ENCODE measurements at regions not wholly inside any gene's neighbourhood (a gene's known extent, or its start where the extent isn't known, plus 50 kb on each side); places are given as distances from the start of the nearest gene placed in this dataset.
"Not testable (repeated sequence)": the region's sequence is repeated elsewhere in the genome, so short reads cannot be mapped to it uniquely, and the experiment has no call there.

DNA sequence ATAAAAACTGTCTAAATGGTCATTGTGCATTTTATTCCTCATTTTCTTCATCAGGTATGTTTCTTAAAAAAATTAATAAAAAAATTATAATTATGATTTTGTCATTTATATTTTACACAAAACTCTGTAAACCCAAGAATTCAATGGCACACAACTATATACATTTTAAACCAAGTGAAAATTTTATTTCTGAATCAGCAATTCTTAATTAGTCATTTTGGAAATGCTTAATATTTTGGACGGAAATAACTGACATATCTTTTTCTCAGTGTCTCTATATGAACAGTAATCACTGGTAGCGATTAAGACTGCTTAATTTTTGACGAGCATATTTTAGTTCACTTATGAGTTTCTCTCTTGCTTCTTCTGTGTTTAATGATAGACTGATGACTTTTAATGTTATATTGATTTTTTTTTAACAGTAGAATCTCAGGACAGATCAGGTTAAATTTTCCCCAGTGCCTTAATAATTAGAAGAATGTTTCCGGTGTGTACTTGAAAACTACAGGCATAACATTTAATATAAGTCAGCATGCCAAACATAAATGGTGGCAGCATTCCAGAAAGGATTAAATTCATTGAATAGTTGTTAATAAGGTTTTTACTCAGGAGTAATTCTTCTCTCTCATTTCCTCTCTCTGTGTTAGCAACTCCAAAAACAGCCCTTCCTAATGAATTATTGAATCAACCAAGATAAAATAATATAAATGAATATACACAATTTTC is 644.7 kb upstream of the CDH6 start:
- in situ Hi-C loops (cut with MboI; ENCODE audit: low pct_unique_long_range_greater_than_20kb in 2 of 9, low sequenced_read_pairs in 9 of 9, unreplicated experiment in 9 of 9), result no loop called here
- ATAC-seq (replicated peaks in 6 of 8), result no peak
- H3K4me1 ChIP-seq (replicated peaks in 1 of 2), result no peaks in the 10 kb centered on the region
- H3K27ac ChIP-seq, result no peak overlapping the region
- WGBS, 10 experiments, result 13 to 100% (median 93%) methylated on average over 2 to 4 of the region's 4 CpGs
- no peak overlapping the region for H3K4me3 ChIP-seq

DNA sequence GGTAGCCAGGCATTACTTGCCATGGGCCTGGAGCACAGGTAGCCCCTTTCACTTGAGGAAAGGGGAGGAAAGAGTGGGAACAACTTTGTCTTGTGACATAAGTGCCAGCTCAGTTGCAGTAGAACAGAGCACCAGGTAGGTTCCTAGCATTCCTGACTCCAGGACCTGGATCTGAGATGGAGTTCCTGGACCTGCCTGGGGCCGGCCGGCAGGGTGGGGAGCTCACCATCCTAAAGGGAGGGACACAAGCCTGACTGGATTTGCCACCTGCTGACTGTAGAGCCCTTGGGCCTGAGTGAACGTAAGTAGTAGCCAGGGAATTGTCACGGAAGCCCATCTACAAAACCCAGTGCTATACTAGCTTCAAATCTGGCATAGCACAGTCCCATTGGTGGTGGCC is 653.3 kb upstream of the CDH6 start:
- H3K4me1 ChIP-seq (replicated peaks in 1 of 2), result no peaks in the 10 kb centered on the region
- no peak for ATAC-seq (replicated peaks in 6 of 8)
- H3K4me3 ChIP-seq, result no peak overlapping the region
- in situ Hi-C loops (cut with MboI; ENCODE audit: low pct_unique_long_range_greater_than_20kb in 2 of 9, low sequenced_read_pairs in 9 of 9, unreplicated experiment in 9 of 9), result no loop called here
- no peak overlapping the region for H3K27ac ChIP-seq
- WGBS, 10 experiments, result 67 to 100% (median 94%) methylated on average over 1 to 4 of the region's 4 CpGs; no CpG with 5 or more reads in 4 of the 10 experiments

DNA sequence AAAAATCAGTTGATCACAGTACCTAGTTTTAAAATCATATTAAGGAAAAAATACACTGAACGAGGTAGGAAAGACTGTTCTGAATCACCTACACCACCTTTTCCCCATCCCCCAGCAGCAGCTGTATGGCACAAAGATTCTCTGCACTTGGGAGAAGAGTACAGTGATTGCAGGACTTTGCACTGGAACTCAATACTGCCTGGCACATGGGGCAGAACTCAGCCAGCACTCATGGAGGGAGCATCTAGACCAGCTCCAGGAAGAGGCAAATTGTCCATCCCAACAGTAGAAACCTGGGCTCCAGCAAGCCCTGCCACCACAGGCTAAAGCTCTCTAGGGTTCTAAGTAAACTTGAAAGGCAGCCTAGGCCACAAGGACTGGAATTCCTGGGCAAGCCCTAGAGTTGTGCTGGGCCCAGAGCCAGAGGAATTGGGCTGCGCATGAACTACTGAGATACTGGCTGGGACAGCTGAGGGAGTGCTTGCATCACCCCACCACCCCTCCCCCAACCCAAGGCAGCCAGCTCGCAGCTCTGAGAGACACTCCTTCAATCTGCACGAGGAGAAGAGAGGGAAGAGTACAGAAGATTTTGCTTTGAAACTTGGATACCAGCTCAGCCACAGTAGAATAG is 654.4 kb upstream of the CDH6 start:
- in situ Hi-C loops (cut with MboI; ENCODE audit: low pct_unique_long_range_greater_than_20kb in 2 of 9, low sequenced_read_pairs in 9 of 9, unreplicated experiment in 9 of 9), result no loop called here
- Histone ChIP-seq H3K4me1 (replicated peaks in 1 of 2) (no peaks in the 10 kb centered on the region), H3K27ac (no peak overlapping the region), H3K4me3 (no peak overlapping the region)
- 0 to 83% (median 20%) methylated on average over 1 to 3 of the region's 4 CpGs; no CpG with 5 or more reads in 1 of the 10 experiments for WGBS, 10 experiments
- ATAC-seq (replicated peaks in 6 of 8), result peak in 3 of 8 experiments; percentile 22 to 35 (median 32)

DNA sequence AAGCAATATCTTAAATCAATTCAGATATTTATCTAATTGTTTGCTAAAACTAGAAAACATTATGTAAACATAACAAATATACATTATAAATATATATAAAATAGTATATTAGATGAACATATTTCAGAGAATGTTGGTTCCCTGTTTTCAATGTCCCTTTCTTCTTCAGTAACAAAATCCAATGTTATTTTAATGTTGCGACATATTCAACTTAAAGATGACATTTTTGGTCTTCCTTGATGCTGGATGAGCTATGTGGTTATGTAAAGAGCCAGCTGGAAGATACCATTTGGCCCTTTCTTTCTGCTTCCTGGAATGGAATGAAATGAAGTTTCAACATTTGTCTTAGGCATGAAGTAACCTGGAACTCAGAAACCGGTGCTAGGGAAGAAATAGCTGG is 668.1 kb upstream of the CDH6 start:
- in situ Hi-C loops (cut with MboI; ENCODE audit: low pct_unique_long_range_greater_than_20kb in 2 of 9, low sequenced_read_pairs in 9 of 9, unreplicated experiment in 9 of 9), result no loop called here
- 14 to 100% (median 80%) methylated on average over 1 to 2 of the region's 2 CpGs; no CpG with 5 or more reads in 1 of the 10 experiments for WGBS, 10 experiments
- Histone ChIP-seq H3K4me1 (replicated peaks in 1 of 2) (peaks cover 0 to 5% of the 10 kb centered on the region in 2 donors), H3K27ac (no peak overlapping the region), H3K4me3 (no peak overlapping the region)
- no peak for ATAC-seq (replicated peaks in 6 of 8)

DNA sequence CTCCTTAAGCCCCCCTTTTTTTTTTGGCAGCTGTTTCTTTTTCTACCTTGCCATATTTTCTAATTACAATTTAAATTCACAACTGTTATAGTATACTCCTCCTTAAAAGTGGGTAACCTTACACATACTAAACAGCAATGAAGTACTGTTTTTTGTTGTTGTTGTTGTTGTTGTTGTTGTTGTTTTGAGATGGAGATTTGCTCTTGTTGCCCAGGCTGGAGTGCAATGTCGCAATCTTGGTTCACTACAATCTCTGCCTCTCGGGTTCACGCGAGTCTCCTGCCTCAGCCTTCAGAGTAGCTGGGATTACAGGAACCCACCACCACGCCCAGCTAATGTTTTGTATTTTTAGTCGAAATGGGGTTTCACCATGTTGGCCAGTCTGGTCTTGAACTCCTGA is 669.1 kb upstream of the CDH6 start:
- no peak for ATAC-seq (replicated peaks in 6 of 8)
- Histone ChIP-seq H3K4me3 (no peak overlapping the region), H3K4me1 (replicated peaks in 1 of 2) (peaks cover 0 to 5% of the 10 kb centered on the region in 2 donors), H3K27ac (no peak overlapping the region)
- in situ Hi-C loops (cut with MboI; ENCODE audit: low pct_unique_long_range_greater_than_20kb in 2 of 9, low sequenced_read_pairs in 9 of 9, unreplicated experiment in 9 of 9), result no loop called here
- WGBS, 10 experiments, result 15 to 96% (median 71%) methylated on average over 1 to 6 of the region's 6 CpGs; no CpG with 5 or more reads in 1 of the 10 experiments

DNA sequence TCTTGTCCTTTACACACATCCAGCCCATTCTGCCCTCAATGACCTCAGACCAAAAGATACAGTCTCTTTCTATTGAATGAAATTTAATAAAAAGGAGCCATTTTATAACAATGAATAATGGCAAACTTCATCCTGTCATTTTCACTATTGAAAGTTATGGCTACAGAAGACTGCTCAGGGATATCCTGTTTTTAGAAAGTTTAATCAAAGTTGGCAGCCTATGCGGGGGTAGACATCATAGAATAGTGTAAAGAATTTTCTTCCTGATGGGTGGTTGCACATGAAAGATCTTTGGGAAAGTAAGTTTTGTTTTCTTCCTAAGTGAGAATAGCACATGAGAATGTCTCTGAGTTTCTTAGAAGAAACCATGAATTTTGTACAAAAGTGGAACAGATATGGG is 670.4 kb upstream of the CDH6 start:
- no peak overlapping the region for H3K4me3 ChIP-seq
- H3K27ac ChIP-seq, result no peak overlapping the region
- in situ Hi-C loops (cut with MboI; ENCODE audit: low pct_unique_long_range_greater_than_20kb in 2 of 9, low sequenced_read_pairs in 9 of 9, unreplicated experiment in 9 of 9), result no loop called here
- ATAC-seq (replicated peaks in 6 of 8), result no peak
- WGBS, 10 experiments, result 13 to 100% (median 73%) methylated on average over 1 of the region's 1 CpG; no CpG with 5 or more reads in 2 of the 10 experiments
- peaks cover 0 to 16% of the 10 kb centered on the region in 2 donors for H3K4me1 ChIP-seq (replicated peaks in 1 of 2)

DNA sequence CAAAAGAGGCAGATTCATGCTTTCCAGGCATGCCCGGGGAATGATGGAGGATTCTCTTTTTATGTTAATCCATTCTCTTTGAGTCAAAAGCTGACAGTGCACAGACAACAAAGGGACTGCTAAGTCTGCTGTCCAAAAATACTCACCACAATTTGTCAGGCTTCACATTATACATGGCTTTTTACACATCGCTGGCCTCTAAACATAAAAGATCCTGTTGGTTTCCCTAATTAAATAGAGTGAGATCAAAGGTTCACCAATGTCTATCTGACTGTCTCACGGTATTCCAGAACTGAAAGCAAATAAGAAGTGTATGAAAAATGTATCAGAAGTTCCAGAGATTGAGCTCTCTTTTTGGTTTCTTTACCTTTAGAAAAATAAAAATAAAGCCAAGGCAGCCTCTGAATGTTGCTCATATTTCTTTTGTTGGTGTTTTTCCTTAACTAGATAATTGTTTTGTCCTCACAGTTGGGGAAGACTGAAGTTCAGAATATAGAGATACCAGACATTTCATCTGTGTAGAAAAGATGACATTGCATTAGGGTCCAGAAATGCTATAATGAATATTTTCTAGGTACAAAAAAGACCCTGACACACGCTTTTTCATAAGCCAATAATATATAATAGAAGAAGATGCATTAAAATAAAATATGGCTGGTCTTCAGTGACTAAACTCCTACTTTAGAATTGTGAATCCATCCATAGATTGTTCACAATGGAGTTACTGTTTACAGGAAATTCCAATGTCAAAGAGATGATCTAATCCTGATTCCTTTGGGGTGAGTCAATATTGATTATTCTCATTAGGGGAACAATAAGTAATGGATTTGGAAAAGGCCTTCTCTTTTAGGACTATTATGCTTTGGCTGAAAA is 688.2 kb upstream of the CDH6 start:
- WGBS, 10 experiments, result 0 to 36% (median 13%) methylated on average over 1 to 4 of the region's 4 CpGs
- in situ Hi-C loops (cut with MboI; ENCODE audit: low pct_unique_long_range_greater_than_20kb in 2 of 9, low sequenced_read_pairs in 9 of 9, unreplicated experiment in 9 of 9), result no loop called here
- H3K4me1 ChIP-seq (replicated peaks in 1 of 2), result peaks cover 10 to 14% of the 10 kb centered on the region in 2 donors
- H3K4me3 ChIP-seq, result no peak overlapping the region
- H3K27ac ChIP-seq, result peak overlapping the region; percentile 6 to 63
- peak in 5 of 8 experiments; percentile 88 to 98 (median 95) for ATAC-seq (replicated peaks in 6 of 8)

DNA sequence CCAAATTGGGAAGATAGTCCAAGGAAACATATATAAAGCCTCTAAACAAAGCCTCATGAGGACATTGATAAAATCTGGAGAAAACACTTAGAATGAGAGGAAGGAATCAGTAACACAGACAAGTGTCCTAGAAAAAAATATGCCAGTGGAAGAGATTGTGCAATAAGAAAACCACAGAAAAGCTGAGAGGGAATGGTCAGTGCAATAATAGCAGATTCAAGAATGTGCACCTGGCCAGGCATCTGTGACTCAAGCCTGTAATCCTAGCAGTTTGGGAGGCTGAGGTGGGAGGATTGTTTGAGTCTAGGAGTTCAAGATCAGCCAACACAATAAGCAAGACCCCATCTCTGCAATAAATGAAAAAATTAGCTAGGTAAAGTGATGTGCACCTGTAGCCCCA is 691.2 kb upstream of the CDH6 start:
- no peak overlapping the region for H3K4me3 ChIP-seq
- peaks cover 10 to 14% of the 10 kb centered on the region in 2 donors for H3K4me1 ChIP-seq (replicated peaks in 1 of 2)
- no peak overlapping the region for H3K27ac ChIP-seq
- no peak for ATAC-seq (replicated peaks in 6 of 8)
- in situ Hi-C loops (cut with MboI; ENCODE audit: low pct_unique_long_range_greater_than_20kb in 2 of 9, low sequenced_read_pairs in 9 of 9, unreplicated experiment in 9 of 9), result no loop called here

DNA sequence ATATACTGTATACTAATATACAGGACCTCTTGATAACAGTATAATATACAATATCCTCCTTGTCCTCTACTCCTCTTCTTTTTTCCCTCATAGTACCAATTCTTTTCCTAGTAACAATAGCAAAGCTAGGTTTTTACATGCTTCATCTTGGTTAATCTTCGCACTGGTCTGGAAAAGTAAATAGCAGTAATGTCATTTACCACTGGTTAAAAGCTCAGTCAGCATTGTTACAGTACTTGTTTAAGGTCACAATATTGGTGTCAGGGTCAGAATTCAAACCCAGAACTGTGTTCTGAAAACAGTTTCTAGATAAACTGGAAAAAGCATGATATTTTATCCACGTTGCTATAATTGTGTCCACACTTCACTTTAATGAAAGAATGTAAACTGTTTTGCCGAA is 692.4 kb upstream of the CDH6 start:
- no peak for ATAC-seq (replicated peaks in 6 of 8)
- no peak overlapping the region for H3K27ac ChIP-seq
- H3K4me3 ChIP-seq, result no peak overlapping the region
- WGBS, 10 experiments, result 2 to 100% (median 93%) methylated on average over 1 to 3 of the region's 3 CpGs; no CpG with 5 or more reads in 2 of the 10 experiments
- H3K4me1 ChIP-seq (replicated peaks in 1 of 2), result peaks cover 10 to 13% of the 10 kb centered on the region in 2 donors
- in situ Hi-C loops (cut with MboI; ENCODE audit: low pct_unique_long_range_greater_than_20kb in 2 of 9, low sequenced_read_pairs in 9 of 9, unreplicated experiment in 9 of 9), result no loop called here

DNA sequence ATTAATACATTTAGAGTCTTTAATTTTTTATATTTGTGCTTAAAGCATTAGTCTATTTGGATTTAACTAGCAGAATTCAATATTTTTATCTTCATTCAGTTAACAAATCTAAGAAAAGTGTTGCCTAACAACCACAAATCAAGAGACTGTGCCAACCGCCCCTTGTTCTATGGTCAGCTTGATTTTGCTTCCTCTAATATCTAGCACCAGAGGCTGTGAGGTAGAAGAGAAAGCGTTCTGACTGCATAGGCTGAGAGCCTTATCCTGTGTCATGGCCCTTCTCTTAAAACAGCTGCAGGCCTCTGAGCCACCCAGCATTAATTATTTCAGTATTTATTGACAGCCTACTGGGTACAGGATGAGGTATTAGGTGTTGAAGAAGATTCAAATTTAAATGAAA is 693.0 kb upstream of the CDH6 start:
- no peak for ATAC-seq (replicated peaks in 6 of 8)
- no peak overlapping the region for H3K27ac ChIP-seq
- no peak overlapping the region for H3K4me3 ChIP-seq
- in situ Hi-C loops (cut with MboI; ENCODE audit: low pct_unique_long_range_greater_than_20kb in 2 of 9, low sequenced_read_pairs in 9 of 9, unreplicated experiment in 9 of 9), result no loop called here
- 10 to 100% (median 37%) methylated on average over 1 to 2 of the region's 2 CpGs; no CpG with 5 or more reads in 3 of the 10 experiments for WGBS, 10 experiments
- H3K4me1 ChIP-seq (replicated peaks in 1 of 2), result peaks cover 5 to 7% of the 10 kb centered on the region in 2 donors

DNA sequence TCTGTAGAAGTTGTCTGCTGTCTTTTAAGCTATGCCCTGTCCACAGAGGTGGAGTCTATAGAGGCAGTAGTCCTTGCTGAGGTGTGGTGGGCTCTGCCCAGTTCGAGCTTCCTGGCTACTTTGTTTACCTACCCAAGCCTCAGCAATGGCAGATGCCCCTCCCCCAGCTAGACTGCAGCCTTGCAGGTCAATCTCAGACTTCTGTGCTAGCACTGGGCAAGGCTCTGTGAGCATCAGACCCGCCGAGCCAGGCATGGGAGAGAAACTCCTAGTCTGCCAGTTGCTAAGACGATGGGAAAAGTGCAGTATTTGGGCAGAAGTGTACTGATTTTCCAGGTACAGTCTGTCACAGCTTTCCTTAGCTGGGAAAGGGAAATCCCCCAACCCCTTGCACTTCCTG is 694.1 kb upstream of the CDH6 start:
- Histone ChIP-seq H3K27ac (no peak overlapping the region), H3K4me3 (no peak overlapping the region), H3K4me1 (replicated peaks in 1 of 2) (peaks cover 0 to 3% of the 10 kb centered on the region in 2 donors)
- in situ Hi-C loops (cut with MboI; ENCODE audit: low pct_unique_long_range_greater_than_20kb in 2 of 9, low sequenced_read_pairs in 9 of 9, unreplicated experiment in 9 of 9), result no loop called here
- no peak for ATAC-seq (replicated peaks in 6 of 8)
- 0 to 20% (median 0%) methylated on average over 1 to 2 of the region's 4 CpGs; no CpG with 5 or more reads in 7 of the 10 experiments for WGBS, 10 experiments

DNA sequence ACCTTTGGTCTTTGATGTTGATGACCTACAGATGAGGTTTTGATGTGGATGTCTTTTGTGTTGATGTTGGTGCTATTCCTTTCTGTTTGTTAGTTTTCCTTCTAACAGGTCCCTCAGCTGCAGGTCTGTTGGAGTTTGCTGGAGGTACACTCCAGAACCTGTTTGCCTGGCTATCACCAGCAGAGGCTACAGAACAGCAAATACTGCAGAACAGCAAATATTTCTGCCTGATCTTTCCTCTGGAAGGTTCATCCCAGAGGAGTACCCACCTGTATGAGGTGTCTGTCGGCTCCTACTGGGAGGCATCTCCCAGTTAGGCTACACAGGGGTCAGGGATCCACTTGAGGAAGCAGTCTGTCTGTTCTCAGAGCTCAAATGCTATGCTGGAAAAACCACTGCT is 694.5 kb upstream of the CDH6 start:
- H3K27ac ChIP-seq, result no peak overlapping the region
- in situ Hi-C loops (cut with MboI; ENCODE audit: low pct_unique_long_range_greater_than_20kb in 2 of 9, low sequenced_read_pairs in 9 of 9, unreplicated experiment in 9 of 9), result no loop called here
- H3K4me3 ChIP-seq, result no peak overlapping the region
- 0% methylated on average over 1 of the region's 1 CpG; no CpG with 5 or more reads in 8 of the 10 experiments for WGBS, 10 experiments
- no peaks in the 10 kb centered on the region for H3K4me1 ChIP-seq (replicated peaks in 1 of 2)
- ATAC-seq (replicated peaks in 6 of 8), result no peak

DNA sequence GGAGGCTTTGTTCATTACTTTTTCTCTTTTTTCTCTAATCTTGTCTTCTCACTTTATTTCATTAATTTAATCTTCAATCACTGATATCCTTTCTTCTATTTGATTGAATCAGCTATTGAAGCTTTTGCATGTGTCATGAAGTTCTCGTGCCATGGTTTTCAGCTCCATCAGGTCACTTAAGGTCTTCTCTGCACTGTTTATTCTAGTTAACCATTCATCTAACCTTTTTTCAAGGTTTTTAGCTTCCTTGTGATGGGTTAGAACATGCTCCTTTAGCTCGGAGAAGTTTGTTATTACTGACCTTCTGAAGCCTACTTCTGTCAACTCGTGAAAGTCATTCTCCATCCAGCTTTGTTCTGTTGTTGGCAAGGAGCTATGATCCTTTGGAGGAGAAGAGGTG is 695.0 kb upstream of the CDH6 start:
- H3K4me1 ChIP-seq (replicated peaks in 1 of 2); in situ Hi-C loops (cut with MboI; ENCODE audit: low pct_unique_long_range_greater_than_20kb in 2 of 9, low sequenced_read_pairs in 9 of 9, unreplicated experiment in 9 of 9); H3K4me3 ChIP-seq; H3K27ac ChIP-seq; ATAC-seq (replicated peaks in 6 of 8): not testable (repeated sequence)
- 0 to 100% (median 48%) methylated on average over 1 to 3 of the region's 3 CpGs; no CpG with 5 or more reads in 2 of the 10 experiments for WGBS, 10 experiments
